HG02759 (cell line): ENCODE measurements at regions not wholly inside any gene's neighbourhood (a gene's known extent, or its start where the extent isn't known, plus 50 kb on each side); places are given as distances from the start of the nearest gene placed in this dataset.

Experiments used
- ATAC-seq: cut with Tn5 transposase; IDR thresholded peaks from one replicate; pipeline ENCODE4 v1.9.1; 2021; ENCODE audit warnings: mild to moderate bottlenecking, moderate library complexity; ENCODE audit not compliant: unreplicated experiment

DNA sequence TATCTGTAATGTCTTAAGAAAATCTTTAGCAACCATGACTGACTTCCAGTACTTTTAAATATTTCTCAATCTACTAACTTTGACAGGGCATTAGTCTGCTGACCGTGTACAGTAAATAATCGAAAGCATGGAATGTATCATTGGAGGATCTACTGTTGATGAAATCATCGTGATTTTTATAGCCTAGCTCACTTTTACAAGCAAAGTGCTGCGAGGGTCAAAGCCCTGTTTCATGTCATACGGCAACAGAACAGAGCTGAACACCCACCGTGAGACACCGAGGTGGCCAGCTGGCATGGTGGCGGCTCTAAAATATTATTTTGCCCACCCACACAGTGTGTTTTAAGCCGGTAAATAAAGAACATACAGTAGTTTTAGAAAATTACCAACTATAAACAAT, 679.3 kb downstream of the FAT4 start:
- ATAC-seq = no peak

DNA sequence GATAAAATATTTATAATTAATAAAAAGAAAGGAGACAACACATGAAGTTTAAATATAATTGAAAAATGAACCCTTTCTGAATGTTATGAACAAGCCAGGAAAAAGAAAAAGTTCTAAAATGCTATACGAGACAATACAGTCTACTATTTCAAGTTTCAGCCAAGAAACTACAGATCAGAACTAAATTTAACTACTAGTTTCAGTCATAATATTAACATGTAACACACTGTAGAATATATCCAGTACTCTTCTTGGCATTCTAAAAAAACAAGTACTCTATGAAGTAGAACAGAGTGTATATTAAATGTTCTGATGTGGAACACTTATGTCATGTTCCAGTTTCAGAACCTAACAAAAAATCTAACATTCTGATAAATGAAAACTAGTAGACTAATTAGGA, 679.7 kb downstream of the FAT4 start:
- ATAC-seq = no peak

DNA sequence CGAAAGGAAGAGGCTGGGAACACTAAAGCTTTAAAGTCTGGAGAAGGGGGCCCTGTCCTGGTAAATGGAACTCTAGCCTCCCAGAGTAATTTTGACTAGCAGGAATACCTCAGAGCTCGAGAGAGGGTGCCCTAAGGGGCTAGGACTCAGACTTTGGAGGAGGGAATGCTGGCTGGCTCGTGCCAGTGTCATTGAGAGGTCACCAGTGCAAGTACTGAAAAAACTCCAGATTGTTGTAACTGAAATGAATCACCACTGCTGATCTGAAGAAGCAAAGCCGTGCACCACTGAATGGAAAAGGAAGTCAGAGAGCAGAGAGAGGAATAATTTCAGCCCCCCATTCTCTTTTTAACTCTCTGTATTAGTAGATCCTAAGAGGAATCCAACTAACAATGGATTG, 690.2 kb downstream of the FAT4 start:
- ATAC-seq = no peak

DNA sequence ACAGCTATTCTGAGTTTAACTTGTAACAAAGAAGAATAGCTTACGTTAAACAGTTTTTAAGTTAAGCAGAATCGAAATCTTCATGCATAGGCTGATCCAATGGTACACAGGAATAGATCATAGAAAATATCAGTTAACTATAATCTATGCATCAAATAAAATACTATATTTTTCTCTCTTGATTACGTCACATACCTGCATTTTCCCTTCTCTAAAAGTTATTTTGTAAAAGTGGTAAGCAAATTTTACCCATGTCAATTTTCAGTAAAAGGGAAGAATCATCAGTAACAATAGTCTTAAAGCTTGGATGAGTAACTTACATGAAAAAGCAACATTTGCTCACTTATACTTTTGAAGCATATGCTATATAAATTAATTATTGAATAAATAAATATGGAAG, 692.4 kb downstream of the FAT4 start:
- ATAC-seq = no peak

DNA sequence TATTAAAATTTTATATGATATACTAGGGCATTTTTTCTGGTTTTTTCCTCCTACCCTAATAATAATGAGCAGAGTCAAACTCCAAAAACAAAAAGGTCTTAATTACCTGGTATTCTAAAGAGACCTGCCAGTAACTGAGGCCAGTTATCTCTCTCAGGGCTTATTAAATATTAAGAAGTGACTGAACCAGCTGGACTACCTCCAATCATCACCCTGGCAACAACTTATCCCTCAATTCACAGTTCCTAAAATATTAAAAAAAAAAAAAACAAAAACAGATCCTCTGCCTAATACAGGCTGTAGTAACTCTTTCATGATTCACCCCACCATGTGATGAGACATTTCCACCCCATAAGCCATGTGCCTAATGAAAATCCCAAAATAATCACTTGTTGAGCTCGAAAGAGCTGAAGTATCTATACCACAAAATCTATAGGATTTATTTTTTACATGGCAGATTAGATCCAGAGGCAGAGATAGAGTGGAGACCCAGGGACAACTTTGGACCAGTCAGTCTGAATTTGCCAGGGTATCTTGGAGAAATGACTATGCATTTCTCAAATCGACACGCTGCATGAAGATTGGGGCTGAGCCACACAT, 698.0 kb downstream of the FAT4 start:
- ATAC-seq = no peak

DNA sequence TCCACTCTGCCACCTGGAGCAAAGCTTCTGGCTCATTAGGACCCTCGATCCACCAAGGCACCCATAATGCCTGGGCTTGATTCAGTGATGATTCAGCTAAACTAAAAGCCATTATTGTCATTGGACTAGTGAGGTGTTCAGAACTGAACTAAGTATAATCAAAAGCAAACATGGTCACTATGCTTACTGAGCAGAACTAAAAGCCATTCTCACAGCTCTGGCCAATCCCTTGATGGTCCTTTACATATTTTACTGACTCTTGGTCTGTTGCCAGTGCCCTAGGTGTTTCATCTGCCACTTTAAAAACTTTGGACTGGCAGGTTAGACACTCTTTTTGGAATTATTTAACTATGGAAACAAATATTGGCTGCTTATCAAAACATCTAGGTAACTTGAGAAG, 703.5 kb downstream of the FAT4 start:
- no peak for ATAC-seq

DNA sequence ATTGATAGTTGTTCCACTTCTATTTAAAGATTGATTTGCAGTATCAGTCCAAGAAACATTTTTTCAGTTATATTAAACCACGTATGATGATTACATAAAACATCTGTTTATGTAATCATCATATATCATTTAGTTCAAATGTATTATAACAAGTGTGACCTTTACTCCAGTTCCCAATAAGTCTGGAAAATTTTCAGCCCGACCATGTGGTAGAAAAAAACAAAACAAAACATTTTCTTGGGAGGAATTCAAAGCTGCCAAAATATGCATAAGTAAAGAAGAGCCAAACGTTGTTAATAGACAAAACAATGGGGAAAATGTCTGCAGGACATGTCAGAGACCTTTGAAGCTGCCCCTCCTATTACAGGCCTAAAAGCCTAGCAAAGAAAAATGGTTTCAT, 709.1 kb downstream of the FAT4 start:
- ATAC-seq = no peak

DNA sequence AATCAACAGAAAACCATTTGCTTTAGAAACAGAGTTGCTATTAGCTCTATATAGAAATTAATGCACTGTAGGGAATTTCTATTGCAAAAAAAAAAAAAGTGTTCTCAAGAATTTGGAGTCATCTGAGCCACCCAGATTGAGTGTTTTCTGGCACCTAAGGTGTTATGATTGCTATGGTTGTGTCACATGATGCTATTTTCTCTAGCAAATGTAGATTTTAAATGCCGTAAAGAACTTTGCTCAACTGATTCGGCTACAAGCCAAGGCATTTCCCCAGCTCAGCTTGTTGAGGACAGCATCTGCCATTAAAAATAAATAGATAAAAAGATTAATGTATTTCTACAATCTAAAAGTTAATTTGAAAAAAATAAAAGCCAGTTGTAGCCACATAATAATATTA, 712.8 kb downstream of the FAT4 start:
- no peak for ATAC-seq

DNA sequence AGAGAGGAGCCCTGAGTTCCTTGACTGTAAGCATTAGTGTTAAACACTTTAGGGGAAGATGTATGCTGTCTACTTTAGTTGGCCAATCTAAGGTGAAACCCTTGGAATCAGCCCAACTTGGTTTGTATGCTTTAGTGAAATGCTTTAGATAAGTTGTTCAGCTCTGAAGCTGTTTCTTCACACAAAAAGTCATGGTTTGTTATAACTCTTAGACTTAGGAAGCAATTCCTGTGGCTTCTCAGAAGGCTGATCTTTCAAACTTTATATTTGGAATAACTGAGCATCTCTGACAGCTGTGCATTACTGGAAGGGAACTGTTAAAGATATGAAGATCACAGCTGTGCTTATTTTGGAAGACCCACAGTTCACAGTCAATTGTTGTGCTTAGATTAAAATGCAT, 714.1 kb downstream of the FAT4 start:
- no peak for ATAC-seq

DNA sequence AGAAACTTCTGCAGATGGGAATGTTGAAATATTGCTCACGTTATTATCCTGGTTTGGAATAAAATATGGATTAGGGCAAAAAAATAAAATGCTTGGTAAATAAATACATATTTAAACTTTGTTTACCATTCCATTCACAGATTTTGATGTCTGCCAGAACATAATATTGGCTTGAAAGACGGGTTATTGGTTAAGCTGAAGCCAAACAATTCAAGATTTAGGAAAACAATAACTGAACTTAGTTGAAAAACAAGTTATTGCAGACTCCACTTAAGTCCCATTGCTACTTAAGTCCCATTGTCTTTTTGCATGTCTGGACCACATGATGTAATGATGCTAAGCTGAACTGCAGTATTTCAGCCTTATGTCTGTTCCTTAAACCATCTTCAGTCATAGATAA, 722.5 kb downstream of the FAT4 start:
- ATAC-seq = no peak

DNA sequence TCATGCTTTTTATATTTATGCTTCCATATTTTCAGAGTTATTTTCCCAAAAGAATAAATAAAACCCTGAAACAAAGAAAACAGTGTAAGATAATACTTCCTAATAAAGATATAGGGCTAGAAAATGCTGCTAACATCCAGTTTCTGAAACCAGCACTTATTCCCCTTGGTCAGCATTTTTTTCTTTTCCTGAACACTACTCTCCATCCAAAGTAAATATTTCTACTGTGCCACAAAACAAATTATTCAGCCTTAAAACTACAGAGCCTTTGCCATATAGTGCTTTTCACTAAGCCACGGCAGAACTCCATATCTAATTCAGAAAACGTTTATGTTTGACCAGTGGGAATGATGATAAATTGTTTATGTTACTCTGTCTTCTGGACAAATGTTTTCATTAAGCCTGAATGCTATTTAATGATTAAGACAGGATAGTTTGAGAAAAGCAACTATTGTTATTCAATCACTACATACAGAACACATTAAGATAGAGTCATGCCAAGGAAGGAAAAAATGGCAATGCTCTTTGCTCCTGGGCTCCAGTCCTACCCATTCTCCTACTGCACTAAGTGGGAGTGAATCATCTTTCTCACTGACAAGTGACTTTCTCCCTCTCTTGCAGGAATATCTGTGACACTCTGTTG, 723.9 kb downstream of the FAT4 start:
- ATAC-seq = no peak

DNA sequence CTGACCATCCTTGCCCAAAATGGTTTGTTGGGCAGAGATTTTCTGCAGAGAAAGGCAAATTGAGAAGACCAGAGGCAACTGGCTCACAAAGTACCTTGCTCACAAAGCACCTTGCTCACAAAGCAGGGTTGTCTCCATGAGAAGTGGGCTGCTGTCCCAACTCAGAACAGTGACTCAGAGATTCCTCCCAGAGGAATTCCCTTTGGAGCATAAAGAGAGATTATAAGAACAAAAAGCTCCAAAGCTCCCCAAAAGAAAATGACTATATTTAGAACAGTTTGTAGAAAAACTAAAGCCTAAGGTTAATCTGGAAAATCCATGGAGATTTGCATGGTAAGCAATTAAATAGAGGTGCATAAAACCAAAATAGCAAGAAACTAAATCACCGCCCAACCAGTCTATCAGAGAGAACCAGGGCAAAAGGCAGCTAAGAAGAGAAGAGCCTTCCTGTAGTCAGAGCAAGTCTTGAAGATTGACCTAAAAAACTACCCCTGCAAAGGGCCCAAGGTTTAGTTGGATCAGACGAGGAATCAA, 731.4 kb downstream of the FAT4 start:
- no peak for ATAC-seq

DNA sequence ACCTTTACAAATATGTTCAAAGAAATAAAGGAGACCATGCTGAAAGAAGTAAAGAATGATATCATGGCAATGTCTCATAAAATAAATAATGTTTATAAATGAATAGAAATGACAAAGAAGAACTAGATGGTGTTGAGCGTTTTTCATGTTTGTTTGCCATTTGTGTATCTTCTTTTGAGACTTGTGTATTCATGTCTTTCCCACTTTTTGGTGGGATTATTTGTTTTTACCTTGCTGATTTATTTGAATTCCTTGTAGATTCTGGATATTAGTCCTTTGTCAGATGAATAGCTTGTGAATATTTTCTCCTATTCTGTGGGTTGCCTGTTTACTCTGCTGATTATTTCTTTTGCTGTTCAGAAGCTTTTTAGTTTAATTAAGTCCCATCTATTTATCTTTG, 732.4 kb downstream of the FAT4 start:
- no peak for ATAC-seq

DNA sequence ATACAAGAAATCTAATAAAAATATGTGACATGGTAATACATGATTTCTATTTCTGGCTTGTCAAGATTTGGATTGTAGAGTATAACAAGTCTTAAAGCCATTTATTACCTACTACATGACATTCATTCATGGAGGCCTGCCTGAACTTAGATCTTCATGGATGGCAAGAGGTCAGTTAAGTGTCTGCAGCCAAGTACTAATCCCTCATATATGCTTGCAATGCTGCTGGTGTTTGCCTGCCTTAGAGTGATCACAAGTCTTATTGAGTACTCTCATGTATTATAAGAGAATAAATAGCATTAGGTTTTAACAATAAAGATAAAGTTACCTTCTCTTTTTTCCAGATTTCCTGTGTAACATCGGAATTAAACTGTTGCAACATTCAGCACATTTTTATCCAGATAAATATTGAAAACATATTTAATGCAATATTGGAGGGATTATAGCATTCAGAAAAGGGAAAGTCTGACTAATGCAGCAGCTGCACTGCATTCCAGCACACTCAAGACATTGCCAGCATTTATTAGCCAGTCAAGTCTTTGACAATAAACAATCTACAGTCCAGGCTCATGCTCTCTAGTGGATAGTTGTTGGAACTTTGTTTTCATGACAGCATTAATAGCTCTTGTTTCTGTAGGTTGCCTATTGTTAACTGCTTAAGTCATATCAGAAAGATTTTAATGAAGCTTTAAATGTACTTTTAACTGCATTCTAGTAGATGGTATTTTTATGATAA, 737.1 kb downstream of the FAT4 start:
- ATAC-seq = no peak

DNA sequence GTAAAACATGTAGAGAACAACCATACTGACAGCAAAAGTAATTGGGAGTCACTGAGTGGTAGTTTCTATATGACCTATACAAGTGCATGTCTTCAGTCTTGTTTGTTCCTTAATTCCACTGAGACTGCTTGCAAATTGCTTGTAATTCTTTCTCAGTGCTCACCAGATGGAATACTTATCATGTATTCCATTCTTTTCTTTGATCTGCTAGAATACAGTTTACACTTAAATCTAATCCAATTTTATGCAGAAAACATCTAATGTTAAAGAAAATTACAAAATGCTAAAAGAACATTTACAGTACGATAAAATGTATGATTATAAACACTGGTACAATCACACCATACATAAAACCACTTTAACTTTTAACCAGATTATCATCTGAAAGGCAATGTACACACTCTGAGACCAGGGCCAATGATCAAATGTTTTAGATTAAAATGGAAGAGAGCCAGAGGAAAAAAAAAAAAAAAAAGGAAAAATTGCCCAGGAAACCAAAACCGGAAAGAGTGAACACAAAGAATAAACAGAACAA, 741.4 kb downstream of the FAT4 start:
- no peak for ATAC-seq

DNA sequence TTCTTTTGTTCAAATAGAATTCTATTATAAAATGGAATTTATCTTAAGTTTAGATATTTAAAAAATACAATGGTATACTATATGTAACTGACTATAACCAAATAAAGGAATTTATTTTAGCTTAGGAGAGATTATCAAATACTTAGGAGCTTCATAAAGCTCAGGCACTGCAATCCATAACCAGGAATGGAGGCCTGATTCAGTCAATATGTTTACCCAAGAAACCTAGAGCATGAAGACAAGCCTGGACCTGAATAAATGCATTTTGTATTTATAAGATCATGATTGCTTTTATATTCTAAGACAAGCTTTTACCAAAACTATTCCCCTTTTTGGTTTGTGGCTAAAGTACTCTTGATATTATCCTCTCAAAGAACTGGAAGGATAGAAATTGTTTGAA, 742.6 kb downstream of the FAT4 start:
- ATAC-seq = no peak

DNA sequence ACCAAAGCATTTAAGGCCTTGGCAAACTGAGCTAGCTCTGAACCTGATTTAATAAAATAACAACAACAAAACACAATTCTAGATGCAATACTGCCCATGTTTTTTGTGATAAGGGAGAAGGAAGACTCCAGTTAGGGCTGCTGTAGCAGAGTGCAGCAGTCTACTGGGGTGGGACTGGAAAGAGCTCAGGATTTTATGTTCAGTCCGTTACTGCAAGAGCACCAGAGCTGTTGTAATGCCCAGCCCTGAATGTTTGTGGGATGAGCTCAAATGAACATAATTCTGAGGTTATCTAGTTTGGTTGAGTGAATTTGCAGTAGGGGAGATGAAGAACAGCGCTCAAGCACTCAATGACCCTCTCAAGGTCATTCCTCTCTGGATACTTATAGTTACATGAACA, 743.8 kb downstream of the FAT4 start:
- no peak for ATAC-seq

DNA sequence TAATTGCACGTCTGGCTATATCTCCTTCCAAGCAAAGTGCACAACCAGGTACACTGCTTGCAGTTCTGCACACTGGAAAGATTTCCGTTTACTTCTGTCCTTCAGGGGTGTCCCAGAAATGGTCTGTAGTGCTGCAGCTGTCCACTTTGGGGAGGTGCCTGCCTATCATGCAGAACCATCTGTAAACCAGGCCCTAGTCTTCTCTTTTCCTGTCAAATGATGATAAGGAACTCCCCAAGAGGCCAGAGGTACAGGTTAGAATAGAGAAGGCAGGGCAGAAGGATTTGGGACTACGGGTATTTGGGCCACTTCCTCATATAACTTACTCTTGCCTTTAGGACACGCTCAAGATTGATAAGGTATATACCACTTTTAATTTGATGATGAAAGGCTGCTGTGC, 746.9 kb downstream of the FAT4 start:
- ATAC-seq = no peak

DNA sequence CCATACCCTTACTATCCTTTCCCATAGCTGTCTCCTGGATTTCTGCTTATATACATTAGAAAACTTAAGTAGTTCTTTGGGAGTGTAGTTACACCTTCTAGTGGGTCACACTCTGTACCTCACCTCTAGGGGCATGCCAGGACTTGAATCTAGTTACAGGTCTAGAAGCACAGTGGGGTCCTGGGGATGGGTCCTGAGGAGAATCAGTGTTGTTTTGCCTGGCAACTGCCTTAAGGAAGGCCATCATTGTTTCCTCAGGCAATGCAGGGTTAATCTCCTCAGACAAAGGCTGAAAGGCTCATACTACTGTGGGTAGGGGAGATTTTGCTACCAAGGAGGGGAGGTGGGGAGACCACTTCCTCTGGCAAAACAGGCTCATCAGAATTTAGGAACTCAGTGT, 750.3 kb downstream of the FAT4 start:
- no peak for ATAC-seq

DNA sequence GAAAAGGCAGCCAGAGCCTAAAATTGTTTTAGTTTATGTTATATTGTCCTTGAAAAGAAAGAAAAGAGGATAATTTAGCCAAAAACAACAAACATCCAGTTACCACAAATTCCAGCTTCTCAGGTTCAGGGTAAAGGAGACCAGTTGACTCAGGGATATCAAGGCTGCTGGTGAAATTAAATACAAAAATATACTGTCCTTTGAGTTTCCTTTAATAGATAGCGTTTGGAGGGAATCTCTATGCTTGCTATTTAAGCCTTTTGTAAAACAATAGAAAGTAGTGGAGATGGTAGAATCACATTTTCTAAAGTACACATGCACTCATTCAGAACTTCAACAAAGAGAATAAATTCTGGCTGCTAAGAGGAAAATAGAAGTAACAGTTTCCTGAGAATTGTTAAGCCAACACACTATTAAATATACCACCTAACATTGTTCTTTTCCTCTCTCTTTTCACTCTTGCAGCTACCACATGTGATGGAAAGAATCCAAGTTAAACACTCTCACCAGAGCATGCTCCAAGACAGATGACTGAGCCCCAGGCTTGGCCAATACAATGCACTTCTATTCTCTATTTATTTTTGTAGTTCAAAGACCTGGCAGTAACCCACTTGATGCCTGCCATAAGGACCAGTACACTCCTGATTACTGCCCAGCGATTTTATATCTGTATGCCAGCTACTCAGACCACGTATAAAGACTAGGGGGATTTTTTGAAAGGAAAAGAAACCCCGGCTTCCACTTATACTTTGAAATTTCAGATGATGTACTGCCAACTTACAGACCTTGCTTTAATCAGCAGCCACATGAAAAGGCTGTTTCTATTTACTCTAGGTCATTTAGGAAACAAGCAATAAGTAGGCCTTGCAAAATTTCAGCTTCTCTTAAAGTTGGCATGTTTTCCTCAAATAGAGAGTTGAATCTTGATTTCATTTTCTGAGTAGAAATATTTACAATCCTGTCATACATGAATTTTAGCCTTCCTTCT, 756.9 kb downstream of the FAT4 start:
- ATAC-seq = no peak

DNA sequence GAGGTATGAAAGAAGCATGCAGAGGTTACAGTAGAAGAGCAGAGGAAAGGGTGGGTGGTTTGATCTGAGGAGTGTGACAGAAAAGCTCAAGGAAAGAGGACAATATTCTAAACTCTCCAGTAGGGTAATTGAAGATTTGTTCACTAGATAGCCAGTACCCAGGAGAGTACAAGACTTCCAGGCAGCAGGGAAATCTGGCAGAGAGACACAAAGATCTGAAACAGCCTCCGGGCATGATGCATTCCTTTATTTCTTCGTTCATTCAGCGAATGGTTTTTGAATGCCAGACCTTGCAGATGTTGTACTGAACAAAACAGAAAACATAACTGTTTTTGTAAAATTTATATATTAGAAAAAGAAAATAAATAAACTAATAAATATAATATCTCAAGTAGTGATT, 766.6 kb downstream of the FAT4 start:
- ATAC-seq = no peak
